ENCODE measurements at regions not wholly inside any gene's neighbourhood (a gene's known extent, or its start where the extent isn't known, plus 50 kb on each side); places are given as distances from the start of the nearest gene placed in this dataset.

GRCh38 chr3:17825298-17825697, 82.9 kb upstream of the TBC1D5 start:
- Histone ChIP-seq H3K56ac (ENCODE audit: insufficient read length, low read depth, low read length) (no peak overlapping the region), H3K79me1 (ENCODE audit: insufficient read depth, low read depth, low read length, poor library complexity, severe bottlenecking) (no peaks in the 10 kb centered on the region), H2BK15ac (ENCODE audit: low read depth, low read length) (peak overlapping the region; percentile 52; the same call in 1 of the 2 replicates), H2AFZ (ENCODE audit: low read length) (no peak overlapping the region), H3K9me3 (ENCODE audit: control insufficient read depth, low read depth, low read length) (no peaks in the 10 kb centered on the region), H3K27me3 (ENCODE audit: insufficient read depth, low read length) (no peaks in the 10 kb centered on the region), H3K14ac (ENCODE audit: insufficient read depth, low read length) (no peak overlapping the region), H2BK12ac (ENCODE audit: insufficient read length, low read depth, low read length) (no peak overlapping the region), H3K23me2 (ENCODE audit: insufficient read length, low read depth, low read length, poor library complexity, severe bottlenecking) (no peaks in the 10 kb centered on the region), H3K27ac (ENCODE audit: insufficient read length, low read depth, low read length) (no peak overlapping the region), H4K91ac (ENCODE audit: insufficient read length, low read depth, low read length) (no peak overlapping the region), H3K4me1 (ENCODE audit: insufficient read depth, low read length) (no peaks in the 10 kb centered on the region), H2BK5ac (ENCODE audit: insufficient read length, low read length) (no peak overlapping the region), H3K4ac (ENCODE audit: low read depth, low read length) (no peak overlapping the region), H4K20me1 (ENCODE audit: control insufficient read depth, insufficient read depth, insufficient read length) (no peaks in the 10 kb centered on the region), H2BK20ac (ENCODE audit: low read depth, low read length, poor library complexity, severe bottlenecking) (no peak overlapping the region), H3K4me2 (ENCODE audit: insufficient read depth, insufficient read length, low read length) (no peak overlapping the region), H2AK5ac (ENCODE audit: insufficient read length, low read length) (no peak overlapping the region), H2BK120ac (ENCODE audit: low read depth, low read length, poor library complexity, severe bottlenecking) (no peak overlapping the region), H4K5ac (ENCODE audit: insufficient read length, low read depth, low read length) (no peak overlapping the region), H4K8ac (replicated peaks; ENCODE audit: insufficient read length, low read depth, low read length) (no peak overlapping the region), H3K79me2 (ENCODE audit: insufficient read depth, low read length) (no peaks in the 10 kb centered on the region), H3K18ac (ENCODE audit: insufficient read length, low read depth, low read length) (no peak overlapping the region), H3K9ac (ENCODE audit: extremely low read depth, insufficient read length, low read length) (no peak overlapping the region), H3T11ph (ENCODE audit: low read length) (no peak overlapping the region), H3K23ac (ENCODE audit: insufficient read length, low read depth, low read length) (no peak overlapping the region)
- H3K9me3 Mint-ChIP-seq = no peaks in the 10 kb centered on the region
- WGBS (ENCODE audit: extremely low coverage, insufficient read length, low lambda C conversion rate) = no CpG with 5 or more reads among the region's 3 CpGs
- no peaks in the 10 kb centered on the region for H3K36me3 Mint-ChIP-seq (ENCODE audit: insufficient read depth in 1 of 3, low read depth in 3 of 3)
- H3K4me1 Mint-ChIP-seq = no peaks in the 10 kb centered on the region; a peak in 1 of 4 replicates
- H3K4me3 Mint-ChIP-seq = no peak overlapping the region
- TF ChIP-seq, protein P1, sequence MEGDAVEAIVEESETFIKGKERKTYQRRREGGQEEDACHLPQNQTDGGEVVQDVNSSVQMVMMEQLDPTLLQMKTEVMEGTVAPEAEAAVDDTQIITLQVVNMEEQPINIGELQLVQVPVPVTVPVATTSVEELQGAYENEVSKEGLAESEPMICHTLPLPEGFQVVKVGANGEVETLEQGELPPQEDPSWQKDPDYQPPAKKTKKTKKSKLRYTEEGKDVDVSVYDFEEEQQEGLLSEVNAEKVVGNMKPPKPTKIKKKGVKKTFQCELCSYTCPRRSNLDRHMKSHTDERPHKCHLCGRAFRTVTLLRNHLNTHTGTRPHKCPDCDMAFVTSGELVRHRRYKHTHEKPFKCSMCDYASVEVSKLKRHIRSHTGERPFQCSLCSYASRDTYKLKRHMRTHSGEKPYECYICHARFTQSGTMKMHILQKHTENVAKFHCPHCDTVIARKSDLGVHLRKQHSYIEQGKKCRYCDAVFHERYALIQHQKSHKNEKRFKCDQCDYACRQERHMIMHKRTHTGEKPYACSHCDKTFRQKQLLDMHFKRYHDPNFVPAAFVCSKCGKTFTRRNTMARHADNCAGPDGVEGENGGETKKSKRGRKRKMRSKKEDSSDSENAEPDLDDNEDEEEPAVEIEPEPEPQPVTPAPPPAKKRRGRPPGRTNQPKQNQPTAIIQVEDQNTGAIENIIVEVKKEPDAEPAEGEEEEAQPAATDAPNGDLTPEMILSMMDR (conservative IDR thresholded peaks at IDR 0.05) = no peak
- H3K27me3 Mint-ChIP-seq (ENCODE audit: low read depth) = no peaks in the 10 kb centered on the region
- no peak overlapping the region for H3K27ac Mint-ChIP-seq
- no peak for DNase-seq
